Natural killer cell (primary cell): ENCODE measurements at regions not wholly inside any gene's neighbourhood (a gene's known extent, or its start where the extent isn't known, plus 50 kb on each side); places are given as distances from the start of the nearest gene placed in this dataset.

Experiments used
- ATAC-seq, 3 donors: fragments of 150-1000 bp in 2 of 3; fragments of 200-7000 bp in 1 of 3; cut with Tn5 transposase; 1 replicate in 1 of 3; 2 replicates in 2 of 3; pipeline ENCODE4 v1.10.0; 2021; ENCODE audit warnings: mild to moderate bottlenecking in 2 of 3, moderate library complexity in 2 of 3
- DNase-seq, 2 donors: peaks; one replicate each; pipeline versions ENCODE4 v3.0.0 to v3.0.0-alpha.2; 2013 to 2021; ENCODE audit warnings: mixed read lengths in 1 of 2
- H3K27ac ChIP-seq: one replicate; pipeline ENCODE4 v1.5.1; 2013; ENCODE audit warnings: mild to moderate bottlenecking, low read length
- H3K27me3 ChIP-seq: one replicate; pipeline ENCODE4 v1.6.1; 2013; ENCODE audit warnings: low read length; ENCODE audit not compliant: control insufficient read depth, insufficient read depth
- H3K36me3 ChIP-seq: one replicate; pipeline ENCODE4 v1.6.1; 2013; ENCODE audit warnings: low read length; ENCODE audit not compliant: control insufficient read depth, insufficient read depth
- H3K4me1 ChIP-seq: one replicate; pipeline ENCODE4 v1.6.1; 2013; ENCODE audit warnings: low read length; ENCODE audit not compliant: control insufficient read depth, insufficient read depth
- H3K4me3 ChIP-seq: one replicate; pipeline ENCODE4 v1.5.1; 2013; ENCODE audit warnings: low read length
- H3K9me3 ChIP-seq: one replicate; pipeline ENCODE4 v1.6.1; 2013; ENCODE audit warnings: low read length; ENCODE audit not compliant: control insufficient read depth, insufficient read depth
- H3K27ac Mint-ChIP-seq, 2 donors: one replicate each; pipeline ENCODE4 v1.8.0; 2022; ENCODE audit warnings: mild to moderate bottlenecking in 2 of 2, mixed read lengths in 2 of 2, moderate library complexity in 1 of 2
- H3K27me3 Mint-ChIP-seq, 2 donors: one replicate each; pipeline ENCODE4 v1.8.0; 2022; ENCODE audit warnings: low read depth in 2 of 2, mixed read lengths in 2 of 2
- H3K36me3 Mint-ChIP-seq: one replicate; pipeline ENCODE4 v1.8.0; 2022; ENCODE audit warnings: mixed read lengths
- H3K4me1 Mint-ChIP-seq, 2 donors: one replicate each; pipeline ENCODE4 v1.8.0; 2022; ENCODE audit warnings: mixed read lengths in 2 of 2
- H3K4me3 Mint-ChIP-seq: one replicate; pipeline ENCODE4 v1.8.0; 2022; ENCODE audit warnings: mild to moderate bottlenecking, moderate library complexity, mixed read lengths
- H3K9me3 Mint-ChIP-seq, 2 donors: one replicate each; pipeline ENCODE4 v1.8.0; 2022; ENCODE audit warnings: mixed read lengths in 2 of 2
- CTCF ChIP-seq: fragments of 200-600 bp; IDR thresholded peaks from one replicate; pipeline ENCODE4 v1.8.0; 2022; ENCODE audit warnings: antibody characterized with exemption
- WGBS: methylation state at CpG from one replicate; pipeline ENCODE4 v1.1.7; 2013; ENCODE audit warnings: missing lambda C conversion rate; ENCODE audit not compliant: insufficient coverage; 5-methylcytosine and 5-hydroxymethylcytosine counted together
- intact Hi-C: fragments of 100-400 bp; cut with micrococcal nuclease; formaldehyde crosslinking; loops from one replicate; pipeline ENCODE4 v1.14.2; 2022

GRCh38 chr10:78581133-78581694, 487.6 kb upstream of the ZMIZ1 start:
- Histone ChIP-seq H3K4me1 (no peaks in the 10 kb centered on the region), H3K4me3 (no peak overlapping the region), H3K27ac (no peak overlapping the region), H3K9me3 (no peaks in the 10 kb centered on the region), H3K27me3 (no peaks in the 10 kb centered on the region), H3K36me3 (no peaks in the 10 kb centered on the region)
- peaks cover 0 to 10% of the 10 kb centered on the region in 2 donors for H3K27me3 Mint-ChIP-seq
- H3K9me3 Mint-ChIP-seq, result no peaks in the 10 kb centered on the region
- no peak for TF ChIP-seq CTCF
- WGBS, result 92% methylated on average over 4 of the region's 4 CpGs
- no peak for ATAC-seq
- intact Hi-C loops, result no loop called here
- H3K4me3 Mint-ChIP-seq, result no peak overlapping the region
- DNase-seq, result no peak
- no peaks in the 10 kb centered on the region for H3K36me3 Mint-ChIP-seq
- H3K27ac Mint-ChIP-seq, result no peak overlapping the region
- H3K4me1 Mint-ChIP-seq, result no peaks in the 10 kb centered on the region

- H3K27me3 ChIP-seq, result no peaks in the 10 kb centered on the region
- Mint-ChIP-seq H3K4me1 (no peaks in the 10 kb centered on the region), H3K9me3 (no peaks in the 10 kb centered on the region), H3K36me3 (no peaks in the 10 kb centered on the region), H3K27me3 (peaks cover 0 to 10% of the 10 kb centered on the region in 2 donors), H3K27ac (no peak overlapping the region), H3K4me3 (no peak overlapping the region)
- no peak overlapping the region for H3K27ac ChIP-seq
- no peak for ATAC-seq
- intact Hi-C loops, result no loop called here
- no peak for TF ChIP-seq CTCF
- no peaks in the 10 kb centered on the region for H3K9me3 ChIP-seq
- H3K4me1 ChIP-seq, result no peaks in the 10 kb centered on the region
- DNase-seq, result no peak
- no peaks in the 10 kb centered on the region for H3K36me3 ChIP-seq
- H3K4me3 ChIP-seq, result no peak overlapping the region
Measured at GRCh38 chr10:78582540-78582939, 486.2 kb upstream of the ZMIZ1 start.

GRCh38 chr10:78584266-78584665, 484.5 kb upstream of the ZMIZ1 start:
- H3K27me3 Mint-ChIP-seq, result peaks cover 0 to 10% of the 10 kb centered on the region in 2 donors
- intact Hi-C loops, result no loop called here
- no peaks in the 10 kb centered on the region for H3K27me3 ChIP-seq
- H3K27ac ChIP-seq, result no peak overlapping the region
- no peaks in the 10 kb centered on the region for H3K4me1 Mint-ChIP-seq
- ATAC-seq (no peak), DNase-seq (no peak)
- no peaks in the 10 kb centered on the region for H3K9me3 Mint-ChIP-seq
- H3K36me3 Mint-ChIP-seq, result no peaks in the 10 kb centered on the region
- no peaks in the 10 kb centered on the region for H3K4me1 ChIP-seq
- WGBS, result 94% methylated on average over 4 of the region's 4 CpGs
- no peak overlapping the region for H3K4me3 Mint-ChIP-seq
- no peaks in the 10 kb centered on the region for H3K9me3 ChIP-seq
- TF ChIP-seq CTCF, result no peak
- H3K27ac Mint-ChIP-seq, result no peak overlapping the region
- no peaks in the 10 kb centered on the region for H3K36me3 ChIP-seq
- no peak overlapping the region for H3K4me3 ChIP-seq

- no peak overlapping the region for H3K27ac ChIP-seq
- H3K36me3 ChIP-seq, result no peaks in the 10 kb centered on the region
- Mint-ChIP-seq H3K4me3 (no peak overlapping the region), H3K9me3 (no peaks in the 10 kb centered on the region), H3K4me1 (no peaks in the 10 kb centered on the region), H3K36me3 (no peaks in the 10 kb centered on the region), H3K27me3 (peaks cover 0 to 10% of the 10 kb centered on the region in 2 donors), H3K27ac (no peak overlapping the region)
- H3K4me3 ChIP-seq, result no peak overlapping the region
- no peaks in the 10 kb centered on the region for H3K4me1 ChIP-seq
- intact Hi-C loops, result no loop called here
- ATAC-seq, result no peak
- H3K9me3 ChIP-seq, result no peaks in the 10 kb centered on the region
- TF ChIP-seq CTCF, result no peak
- H3K27me3 ChIP-seq, result no peaks in the 10 kb centered on the region
- DNase-seq, result no peak
- WGBS, result 86% methylated on average over 7 of the region's 7 CpGs
Measured at GRCh38 chr10:78584681-78585080, 484.1 kb upstream of the ZMIZ1 start.
